H1 (cell line): ENCODE measurements at regions not wholly inside any gene's neighbourhood (a gene's known extent, or its start where the extent isn't known, plus 50 kb on each side); places are given as distances from the start of the nearest gene placed in this dataset.

ENCODE experiments used
- CTCF ChIA-PET: fragments of 300-600 bp; sonication (Branson Sonifier 250); formaldehyde crosslinking; loops from one replicate; lab custom pipeline; 2021; ENCODE audit not compliant: partially characterized antibody; lab: Charles Lee
- POLR2A ChIA-PET: fragments of 300-600 bp; sonication (Branson Sonifier 250); formaldehyde crosslinking; loops from one replicate; lab custom pipeline; 2021; ENCODE audit warnings: inconsistent platforms; ENCODE audit not compliant: partially characterized antibody; lab: Charles Lee
- DNase-seq, 2 experiments: peaks; one replicate each; pipeline versions ENCODE4 v3.0.0 to v3.0.0-alpha.2; 2010 to 2022; ENCODE audit warnings: low spot score in 2 of 2, low read depth in 1 of 2, mixed read lengths in 1 of 2
- FAIRE-seq: peaks from 2 replicates; lab custom pipeline; 2011; peaks lifted over from hg19 to GRCh38; lab: Jason Lieb, UNC
- H2AFZ ChIP-seq: 2 replicates; pipeline ENCODE4 v1.8.1; 2012; ENCODE audit warnings: low read length, inconsistent platforms
- H2AK5ac ChIP-seq: 2 replicates; pipeline ENCODE4 v1.6.1; 2013; ENCODE audit warnings: low read depth, low read length
- H2BK120ac ChIP-seq: replicated peaks from 2 replicates; pipeline ENCODE3; 2013; ENCODE audit warnings: low read depth, low read length, inconsistent platforms
- H2BK12ac ChIP-seq: 2 replicates; pipeline ENCODE4 v1.6.1; 2013; ENCODE audit warnings: low read depth, low read length
- H2BK15ac ChIP-seq: 2 replicates; pipeline ENCODE4 v1.6.1; 2013; ENCODE audit warnings: low read length
- H2BK20ac ChIP-seq: 2 replicates; pipeline ENCODE4 v1.6.1; 2013; ENCODE audit warnings: low read length
- H2BK5ac ChIP-seq: 2 replicates; pipeline ENCODE4 v1.6.1; 2013; ENCODE audit warnings: low read depth, low read length
- H3K14ac ChIP-seq: 2 replicates; pipeline ENCODE4 v1.6.1; 2013; ENCODE audit warnings: inconsistent platforms; ENCODE audit not compliant: insufficient read length
- H3K18ac ChIP-seq: 2 replicates; pipeline ENCODE4 v1.6.1; 2013; ENCODE audit warnings: low read length; ENCODE audit errors: extremely low read depth
- H3K23ac ChIP-seq: 2 replicates; pipeline ENCODE4 v1.6.1; 2013; ENCODE audit warnings: inconsistent platforms; ENCODE audit not compliant: insufficient read length
- H3K23me2 ChIP-seq: 2 replicates; pipeline ENCODE4 v1.6.1; 2013; ENCODE audit warnings: low read depth, low read length
- H3K27ac ChIP-seq: 2 replicates; pipeline ENCODE4 v1.6.1; 2011; ENCODE audit warnings: low read depth, low read length, inconsistent platforms
- H3K27me3 ChIP-seq, 4 experiments: replicated peaks in 1 of 4; 1 replicate in 1 of 4; 2 replicates in 3 of 4; pipeline versions ENCODE4 v1.6.1 to v1.8.1; 2011 to 2013; ENCODE audit warnings: low read length in 3 of 4, mild to moderate bottlenecking in 3 of 4, inconsistent platforms in 2 of 4, mixed read lengths in 2 of 4, moderate library complexity in 1 of 4; ENCODE audit not compliant: control insufficient read depth in 3 of 4, insufficient read depth in 3 of 4; ENCODE audit errors: extremely low read depth in 1 of 4
- H3K36me3 ChIP-seq, 4 experiments: 2 replicates each; pipeline versions ENCODE4 v1.6.1 to v1.8.1; 2011 to 2013; ENCODE audit warnings: mild to moderate bottlenecking in 4 of 4, low read length in 3 of 4, moderate library complexity in 2 of 4, control low read depth in 1 of 4, inconsistent platforms in 1 of 4; ENCODE audit not compliant: insufficient read depth in 4 of 4, control insufficient read depth in 2 of 4
- H3K4ac ChIP-seq: replicated peaks from 2 replicates; pipeline ENCODE3; 2013; ENCODE audit warnings: low read length, low read depth, mixed read lengths, inconsistent platforms; ENCODE audit not compliant: insufficient read length
- H3K4me1 ChIP-seq, 4 experiments: replicated peaks in 1 of 4; 1 replicate in 1 of 4; 2 replicates in 3 of 4; pipeline versions ENCODE4 v1.6.1 to v1.8.1; 2011 to 2013; ENCODE audit warnings: low read length in 3 of 4, inconsistent platforms in 2 of 4, mixed read lengths in 1 of 4; ENCODE audit not compliant: insufficient read depth in 4 of 4, control insufficient read depth in 3 of 4
- H3K4me2 ChIP-seq, 2 experiments: 2 replicates each; pipeline versions ENCODE4 v1.6.1 to v1.8.1; 2011 to 2013; ENCODE audit warnings: low read depth in 2 of 2, low read length in 2 of 2, control low read depth in 1 of 2, inconsistent platforms in 1 of 2, mild to moderate bottlenecking in 1 of 2; ENCODE audit not compliant: insufficient read depth in 1 of 2
- H3K4me3 ChIP-seq, 4 experiments: fragments of 200-600, 300-600 bp in 1 of 4; sonication (generic), shearing (Covaris generic), sonication (Bioruptor Twin) in 1 of 4; 2 replicates each; pipeline versions ENCODE4 v1.5.1 to v1.8.1; 2011 to 2016; ENCODE audit warnings: low read length in 4 of 4, low read depth in 3 of 4, control low read depth in 2 of 4, inconsistent platforms in 2 of 4, mild to moderate bottlenecking in 2 of 4, mixed read lengths in 1 of 4, moderate library complexity in 1 of 4; ENCODE audit not compliant: insufficient read depth in 2 of 4; ENCODE audit errors: extremely low read depth in 1 of 4
- H3K56ac ChIP-seq: replicated peaks from 2 replicates; pipeline ENCODE3; 2013; ENCODE audit warnings: low read depth, mild to moderate bottlenecking, mixed read lengths, low read length, inconsistent platforms; ENCODE audit not compliant: insufficient read length
- H3K79me1 ChIP-seq: 2 replicates; pipeline ENCODE4 v1.6.1; 2013; ENCODE audit warnings: low read depth, low read length, control low read depth
- H3K79me2 ChIP-seq, 2 experiments: 2 replicates each; pipeline versions ENCODE4 v1.6.1 to v1.8.1; 2012 to 2013; ENCODE audit warnings: low read length in 2 of 2, mild to moderate bottlenecking in 2 of 2, inconsistent platforms in 1 of 2; ENCODE audit not compliant: insufficient read depth in 2 of 2, control insufficient read depth in 1 of 2
- H3K9ac ChIP-seq, 4 experiments: replicated peaks in 1 of 4; 1 replicate in 1 of 4; 2 replicates in 3 of 4; pipeline versions ENCODE4 v1.6.1 to v1.8.1; 2011 to 2013; ENCODE audit warnings: low read depth in 3 of 4, low read length in 3 of 4, control low read depth in 2 of 4, mild to moderate bottlenecking in 2 of 4, moderate library complexity in 2 of 4, inconsistent platforms in 1 of 4; ENCODE audit errors: extremely low read depth in 1 of 4
- H3K9me3 ChIP-seq, 2 experiments: 2 replicates each; pipeline versions ENCODE4 v1.6.1 to v1.8.1; 2012 to 2013; ENCODE audit warnings: mild to moderate bottlenecking in 2 of 2, moderate library complexity in 2 of 2, control low read depth in 1 of 2, inconsistent platforms in 1 of 2, low read depth in 1 of 2, low read length in 1 of 2, mixed read lengths in 1 of 2; ENCODE audit not compliant: insufficient read depth in 2 of 2
- H4K20me1 ChIP-seq, 2 experiments: replicated peaks in 1 of 2; 2 replicates each; pipeline versions ENCODE3 to v1.8.1; 2011 to 2013; ENCODE audit warnings: inconsistent platforms in 2 of 2, low read length in 2 of 2, mild to moderate bottlenecking in 1 of 2; ENCODE audit not compliant: insufficient read depth in 2 of 2, control insufficient read depth in 1 of 2
- H4K5ac ChIP-seq: 2 replicates; pipeline ENCODE4 v1.6.1; 2013; ENCODE audit warnings: low read length, low read depth, mixed read lengths, inconsistent platforms; ENCODE audit not compliant: insufficient read length
- H4K8ac ChIP-seq: 2 replicates; pipeline ENCODE4 v1.8.0; 2013; ENCODE audit warnings: mild to moderate bottlenecking, moderate library complexity, low read length, inconsistent platforms; ENCODE audit not compliant: insufficient read depth; ENCODE audit errors: extremely low read depth
- H4K91ac ChIP-seq: replicated peaks from 2 replicates; pipeline ENCODE3; 2013; ENCODE audit warnings: low read length, mixed read lengths, inconsistent platforms; ENCODE audit not compliant: insufficient read length
- CBX8 ChIP-seq: fragments of 300-800, 300-1000 bp; sonication (generic); IDR thresholded peaks from 2 replicates; pipeline ENCODE4 v1.7.1; 2016; ENCODE audit warnings: low read depth, low read length, borderline replicate concordance
- CTBP2 ChIP-seq: IDR thresholded peaks from 2 replicates; pipeline ENCODE4 v1.7.0; 2011; ENCODE audit warnings: borderline replicate concordance, mild to moderate bottlenecking, moderate library complexity, mixed read lengths, low read length; ENCODE audit not compliant: insufficient read depth, insufficient read length
- SP2 ChIP-seq: IDR thresholded peaks from 2 replicates; pipeline ENCODE4 v1.6.1; 2012; ENCODE audit warnings: mild to moderate bottlenecking, low read length, inconsistent platforms
- TAF1 ChIP-seq: IDR thresholded peaks from 2 replicates; pipeline ENCODE4 v1.6.1; 2011; ENCODE audit warnings: mild to moderate bottlenecking, low read depth, low read length
- TBP ChIP-seq: IDR thresholded peaks from 2 replicates; pipeline ENCODE4 v1.6.1; 2011; ENCODE audit warnings: low read depth, low read length, improper control_type of control experiment
- WGBS, 2 experiments: shearing (Covaris generic) in 1 of 2; methylation state at CpG; one replicate each; pipeline versions ENCODE4 v1.1.6 to v1.1.7; 2013 to 2015; ENCODE audit warnings: low lambda C conversion rate in 2 of 2, mixed read lengths in 2 of 2, inconsistent platforms in 1 of 2, low coverage in 1 of 2, missing lambda C conversion rate in 1 of 2; ENCODE audit not compliant: insufficient replicate concordance in 2 of 2, insufficient coverage in 1 of 2, insufficient read length in 1 of 2; ENCODE audit errors: extremely low coverage in 1 of 2, missing lambda C conversion rate in 1 of 2; 5-methylcytosine and 5-hydroxymethylcytosine counted together
- TF ChIP-seq, protein P1 (sequence below): IDR thresholded peaks from 2 replicates; pipeline ENCODE4 v1.6.1; 2012; ENCODE audit warnings: inconsistent platforms

DNA sequence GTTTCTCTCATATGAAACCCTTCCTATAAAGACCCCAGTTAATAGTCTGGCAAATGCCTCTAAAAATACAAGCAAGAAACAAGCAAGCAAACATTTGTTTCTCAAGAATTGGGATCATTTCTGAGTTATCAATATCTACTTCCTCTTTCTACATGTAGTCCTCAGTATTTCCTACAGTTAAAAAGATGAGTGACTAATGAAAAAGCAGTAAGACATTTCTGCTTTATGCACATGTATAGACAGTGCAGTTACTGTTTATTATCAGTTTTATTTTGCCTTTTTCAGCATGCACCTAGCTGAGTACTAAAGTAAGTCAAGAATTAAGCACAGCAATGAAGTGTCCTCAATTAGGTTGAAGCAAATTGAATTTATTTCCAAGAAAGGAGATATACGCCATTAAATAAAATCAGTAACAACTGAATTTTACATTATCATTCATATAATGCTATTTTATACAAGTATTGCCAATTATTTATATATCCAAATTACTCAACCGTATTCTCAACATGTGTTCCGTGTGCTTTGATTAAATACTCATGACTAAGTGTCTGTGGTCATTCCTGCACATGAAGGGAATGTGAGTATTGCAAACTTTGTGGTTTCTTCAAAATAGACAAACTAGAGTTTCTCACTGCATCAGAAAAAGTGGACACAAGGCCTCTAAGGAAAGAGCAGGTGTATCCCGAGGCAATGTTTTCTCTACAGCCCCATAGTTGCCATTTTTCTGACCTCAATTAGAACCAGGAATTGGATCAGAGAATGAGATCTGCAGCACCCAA lies 159.3 kb upstream of the MARCKS start:
- no peak overlapping the region for H3K56ac ChIP-seq
- H2BK20ac ChIP-seq = no peak overlapping the region
- no peak for FAIRE-seq
- no peak overlapping the region for H3K18ac ChIP-seq
- H2BK5ac ChIP-seq = no peak overlapping the region
- H4K91ac ChIP-seq = no peak overlapping the region
- H4K8ac ChIP-seq = no peak overlapping the region
- H2AFZ ChIP-seq = no peak overlapping the region
- no peak overlapping the region for H2BK120ac ChIP-seq
- no peaks in the 10 kb centered on the region for H3K36me3 ChIP-seq
- H3K79me2 ChIP-seq = no peaks in the 10 kb centered on the region
- DNase-seq = no peak
- no peak overlapping the region for H3K23ac ChIP-seq
- H4K20me1 ChIP-seq = no peaks in the 10 kb centered on the region
- H3K9ac ChIP-seq = no peak overlapping the region
- H2AK5ac ChIP-seq = no peak overlapping the region
- H3K4ac ChIP-seq = no peak overlapping the region
- no peak overlapping the region for H4K5ac ChIP-seq
- H2BK12ac ChIP-seq = no peak overlapping the region
- H3K27me3 ChIP-seq = no peaks in the 10 kb centered on the region
- H2BK15ac ChIP-seq = no peak overlapping the region
- no peak overlapping the region for H3K4me3 ChIP-seq
- H3K4me2 ChIP-seq = no peak overlapping the region
- H3K23me2 ChIP-seq = no peaks in the 10 kb centered on the region
- TF ChIP-seq TAF1 (no peak), SP2 (no peak), TBP (no peak), CTBP2 (no peak), CBX8 (no peak)
- TF ChIP-seq, protein P1, sequence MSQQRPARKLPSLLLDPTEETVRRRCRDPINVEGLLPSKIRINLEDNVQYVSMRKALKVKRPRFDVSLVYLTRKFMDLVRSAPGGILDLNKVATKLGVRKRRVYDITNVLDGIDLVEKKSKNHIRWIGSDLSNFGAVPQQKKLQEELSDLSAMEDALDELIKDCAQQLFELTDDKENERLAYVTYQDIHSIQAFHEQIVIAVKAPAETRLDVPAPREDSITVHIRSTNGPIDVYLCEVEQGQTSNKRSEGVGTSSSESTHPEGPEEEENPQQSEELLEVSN = no peak
- no peaks in the 10 kb centered on the region for H3K9me3 ChIP-seq
- peaks cover 0 to 2% (median 0%) of the 10 kb centered on the region in 4 experiments; a peak in 1 of 7 replicates for H3K4me1 ChIP-seq
- ChIA-PET POLR2A (no interaction called here), CTCF (interaction anchor here (1.0 kb wide), 1 partner anchor 198 kb away, joined by 3 read pairs; no protein-coding TSS in a partner anchor)
- no peaks in the 10 kb centered on the region for H3K79me1 ChIP-seq
- 91% methylated on average over 4 of the region's 4 CpGs; no CpG with 5 or more reads in 1 of the 2 experiments for WGBS, 2 experiments
- no peak overlapping the region for H3K27ac ChIP-seq
- no peak overlapping the region for H3K14ac ChIP-seq
